Right renal cortex interstitium (tissue), 3 donors: ENCODE measurements at regions not wholly inside any gene's neighbourhood (a gene's known extent, or its start where the extent isn't known, plus 50 kb on each side); places are given as distances from the start of the nearest gene placed in this dataset.
"Not testable (repeated sequence)": the region's sequence is repeated elsewhere in the genome, so short reads cannot be mapped to it uniquely, and the experiment has no call there.

ENCODE experiments used
- DNase-seq, 3 donors: peaks; one replicate each; pipeline ENCODE4 v3.0.0-alpha.2; 2013; ENCODE audit warnings: low read depth in 3 of 3, low spot score in 2 of 3

- DNase-seq: no peak
Observed at GRCh38 chr17:6261466-6261865, 173.5 kb downstream of the AIPL1 start.

GRCh38 chr17:6259899-6260298 is 175.0 kb downstream of the AIPL1 start:
- no peak for DNase-seq

- peak; percentile 29 to 44 (median 44) for DNase-seq
Observed at GRCh38 chr17:6257336-6257735, 177.6 kb downstream of the AIPL1 start.

GRCh38 chr17:6255322-6255721 is 179.6 kb downstream of the AIPL1 start:
- no peak for DNase-seq

- no peak for DNase-seq
Observed at GRCh38 chr17:6254036-6254435, 180.9 kb downstream of the AIPL1 start.

- not testable (repeated sequence) for DNase-seq
Observed at GRCh38 chr17:6251640-6252039, 181.5 kb downstream of the WSCD1 start.

GRCh38 chr17:6249732-6250131 is 179.6 kb downstream of the WSCD1 start:
- DNase-seq: no peak

GRCh38 chr17:6248061-6248460 is 177.9 kb downstream of the WSCD1 start:
- no peak for DNase-seq

GRCh38 chr17:6245301-6246177 is 175.4 kb downstream of the WSCD1 start:
- DNase-seq: no peak

- no peak for DNase-seq
Observed at GRCh38 chr17:6244796-6245195, 174.6 kb downstream of the WSCD1 start.

- no peak for DNase-seq
Observed at GRCh38 chr17:6244253-6244652, 174.1 kb downstream of the WSCD1 start.

- no peak for DNase-seq
Observed at GRCh38 chr17:6243186-6243585, 173.0 kb downstream of the WSCD1 start.

GRCh38 chr17:6241996-6242395 is 171.8 kb downstream of the WSCD1 start:
- DNase-seq: no peak

GRCh38 chr17:6241381-6241780 is 171.2 kb downstream of the WSCD1 start:
- DNase-seq: no peak

- DNase-seq: no peak
Observed at GRCh38 chr17:6240601-6241000, 170.4 kb downstream of the WSCD1 start.

- no peak for DNase-seq
Observed at GRCh38 chr17:6240001-6240400, 169.8 kb downstream of the WSCD1 start.

- no peak for DNase-seq
Observed at GRCh38 chr17:6239241-6239798, 169.1 kb downstream of the WSCD1 start.

- no peak for DNase-seq
Observed at GRCh38 chr17:6233856-6234255, 163.7 kb downstream of the WSCD1 start.

GRCh38 chr17:6233339-6233738 is 163.2 kb downstream of the WSCD1 start:
- DNase-seq: no peak

GRCh38 chr17:6232732-6233101 is 162.5 kb downstream of the WSCD1 start:
- no peak for DNase-seq

- no peak for DNase-seq
Observed at GRCh38 chr17:6231886-6232731, 161.9 kb downstream of the WSCD1 start.
